Liver (tissue), 8 donors: ENCODE measurements at regions not wholly inside any gene's neighbourhood (a gene's known extent, or its start where the extent isn't known, plus 50 kb on each side); places are given as distances from the start of the nearest gene placed in this dataset.

ENCODE experiments used
- DNase-seq: peaks from one replicate; pipeline ENCODE4 v3.0.0-alpha.2; 2017; ENCODE audit warnings: low spot score
- H3K27ac ChIP-seq, 2 donors: one replicate each; pipeline ENCODE4 v1.7.0; 2013; ENCODE audit warnings: inconsistent platforms in 2 of 2, low read length in 2 of 2, control low read depth in 1 of 2, low read depth in 1 of 2, mild to moderate bottlenecking in 1 of 2
- H3K27me3 ChIP-seq, 4 donors: one replicate each; pipeline versions ENCODE4 v1.6.1 to v1.7.0; 2013; ENCODE audit warnings: low read length in 3 of 4, inconsistent platforms in 1 of 4, mild to moderate bottlenecking in 1 of 4, moderate library complexity in 1 of 4; ENCODE audit not compliant: control insufficient read depth in 4 of 4, insufficient read depth in 4 of 4
- H3K36me3 ChIP-seq, 4 donors: one replicate each; pipeline versions ENCODE4 v1.6.1 to v1.7.0; 2013; ENCODE audit warnings: low read length in 3 of 4, mild to moderate bottlenecking in 3 of 4, low read depth in 1 of 4, moderate library complexity in 1 of 4; ENCODE audit not compliant: control insufficient read depth in 4 of 4, insufficient read depth in 3 of 4
- H3K4me1 ChIP-seq, 4 donors: one replicate each; pipeline versions ENCODE4 v1.6.1 to v1.7.0; 2013; ENCODE audit warnings: low read length in 3 of 4, mild to moderate bottlenecking in 3 of 4, moderate library complexity in 1 of 4; ENCODE audit not compliant: control insufficient read depth in 4 of 4, insufficient read depth in 4 of 4
- H3K4me3 ChIP-seq, 3 donors: one replicate each; pipeline versions ENCODE4 v1.6.1 to v1.7.0; 2013; ENCODE audit warnings: low read length in 3 of 3, control low read depth in 1 of 3, low read depth in 1 of 3, mild to moderate bottlenecking in 1 of 3
- H3K9ac ChIP-seq, 2 donors: one replicate each; pipeline ENCODE4 v1.7.0; 2013; ENCODE audit warnings: low read length in 2 of 2, mild to moderate bottlenecking in 2 of 2, moderate library complexity in 2 of 2, control low read depth in 1 of 2, low read depth in 1 of 2
- H3K9me3 ChIP-seq, 4 donors: one replicate each; pipeline versions ENCODE4 v1.6.1 to v1.7.0; 2013; ENCODE audit warnings: low read length in 3 of 4; ENCODE audit not compliant: control insufficient read depth in 4 of 4
- CTCF ChIP-seq: fragments of 150-350 bp; IDR thresholded peaks from 2 replicates; pipeline ENCODE4 v1.5.1; 2017; ENCODE audit warnings: improper control_type of control experiment, low read depth, low read length; ENCODE audit not compliant: missing input control
- EGR1 ChIP-seq, 2 donors: IDR thresholded peaks; 2 replicates each; pipeline ENCODE4 v1.6.1; 2016 to 2018; ENCODE audit warnings: antibody characterized with exemption in 2 of 2, low read depth in 2 of 2
- FOXA1 ChIP-seq: IDR thresholded peaks from 2 replicates; pipeline ENCODE4 v1.6.1; 2016; ENCODE audit warnings: antibody characterized with exemption
- FOXA2 ChIP-seq: IDR thresholded peaks from 2 replicates; pipeline ENCODE4 v1.6.1; 2016; ENCODE audit warnings: antibody characterized with exemption
- GABPA ChIP-seq, 2 donors: IDR thresholded peaks in 1 of 2; conservative IDR thresholded peaks in 1 of 2; 2 replicates each; pipeline ENCODE4 v1.6.1; 2016; ENCODE audit warnings: antibody characterized with exemption in 2 of 2, mild to moderate bottlenecking in 1 of 2, moderate library complexity in 1 of 2
- HNF4A ChIP-seq, 2 donors: conservative IDR thresholded peaks; 2 replicates each; pipeline ENCODE4 v1.6.1; 2016; ENCODE audit warnings: antibody characterized with exemption in 2 of 2, mild to moderate bottlenecking in 2 of 2
- HNF4G ChIP-seq: IDR thresholded peaks from 2 replicates; pipeline ENCODE4 v1.6.1; 2016; ENCODE audit warnings: antibody characterized with exemption
- JUND ChIP-seq, 2 donors: IDR thresholded peaks; 2 replicates each; pipeline ENCODE4 v1.6.1; 2016; ENCODE audit warnings: antibody characterized with exemption in 2 of 2
- NR2F2 ChIP-seq: IDR thresholded peaks from 2 replicates; pipeline ENCODE4 v1.6.1; 2016; ENCODE audit warnings: antibody characterized with exemption
- RAD21 ChIP-seq, 2 donors: IDR thresholded peaks; 2 replicates each; pipeline ENCODE4 v1.6.1; 2016; ENCODE audit warnings: antibody characterized with exemption in 2 of 2, mild to moderate bottlenecking in 2 of 2
- RXRA ChIP-seq, 2 donors: IDR thresholded peaks; 2 replicates each; pipeline ENCODE4 v1.6.1; 2017 to 2018; ENCODE audit warnings: antibody characterized with exemption in 2 of 2, mild to moderate bottlenecking in 1 of 2
- SP1 ChIP-seq: IDR thresholded peaks from 2 replicates; pipeline ENCODE4 v1.6.1; 2018; ENCODE audit warnings: antibody characterized with exemption, mild to moderate bottlenecking
- TAF1 ChIP-seq: conservative IDR thresholded peaks from 2 replicates; pipeline ENCODE4 v1.6.1; 2016; ENCODE audit warnings: antibody characterized with exemption, mild to moderate bottlenecking
- YY1 ChIP-seq: IDR thresholded peaks from 2 replicates; pipeline ENCODE4 v1.6.1; 2016; ENCODE audit warnings: antibody characterized with exemption, mild to moderate bottlenecking
- ZBTB33 ChIP-seq: IDR thresholded peaks from 2 replicates; pipeline ENCODE4 v1.6.1; 2016; ENCODE audit warnings: antibody characterized with exemption
- WGBS: extraction: QIAGEN DNeasy Blood & Tissue Kit; methylation state at CpG from one replicate; pipeline ENCODE4 v1.1.7; 2013; 5-methylcytosine and 5-hydroxymethylcytosine counted together
- TF ChIP-seq, protein P1 (sequence below): IDR thresholded peaks from 2 replicates; pipeline ENCODE4 v1.6.1; 2016; ENCODE audit warnings: antibody characterized with exemption
- TF ChIP-seq, protein P2 (sequence below): IDR thresholded peaks from 2 replicates; pipeline ENCODE4 v1.6.1; 2016; ENCODE audit warnings: antibody characterized with exemption
- TF ChIP-seq, protein P3 (sequence below): IDR thresholded peaks from 2 replicates; pipeline ENCODE4 v1.6.1; 2016; ENCODE audit warnings: antibody characterized with exemption, mild to moderate bottlenecking
- donor health status: healthy.
- donor health status: healthy.
- donor health status: healthy.
- donor health status: healthy.
- donor health status: healthy.

- no peak overlapping the region for H3K9ac ChIP-seq
- 74% methylated on average over 3 of the region's 3 CpGs for WGBS
- H3K36me3 ChIP-seq: no peaks in the 10 kb centered on the region
- H3K4me3 ChIP-seq: no peak overlapping the region
- no peak for DNase-seq
- peaks cover 0 to 10% (median 5%) of the 10 kb centered on the region in 4 donors for H3K4me1 ChIP-seq
- H3K9me3 ChIP-seq: no peaks in the 10 kb centered on the region
- TF ChIP-seq TAF1: no peak
- TF ChIP-seq HNF4A (conservative IDR thresholded peaks at IDR 0.05): no peak
- no peak for TF ChIP-seq EGR1 (IDR thresholded peaks at IDR 0.05; ENCODE audit: low read depth in 2 of 2)
- no peak for TF ChIP-seq FOXA1
- no peak for TF ChIP-seq GABPA (IDR thresholded peaks at IDR 0.05 in 1 of 2, conservative IDR thresholded peaks at IDR 0.05 in 1 of 2)
- TF ChIP-seq ZBTB33: no peak
- TF ChIP-seq, protein P1, sequence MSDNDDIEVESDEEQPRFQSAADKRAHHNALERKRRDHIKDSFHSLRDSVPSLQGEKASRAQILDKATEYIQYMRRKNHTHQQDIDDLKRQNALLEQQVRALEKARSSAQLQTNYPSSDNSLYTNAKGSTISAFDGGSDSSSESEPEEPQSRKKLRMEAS: no peak
- no peak for TF ChIP-seq RAD21 (IDR thresholded peaks at IDR 0.05)
- TF ChIP-seq, protein P2, sequence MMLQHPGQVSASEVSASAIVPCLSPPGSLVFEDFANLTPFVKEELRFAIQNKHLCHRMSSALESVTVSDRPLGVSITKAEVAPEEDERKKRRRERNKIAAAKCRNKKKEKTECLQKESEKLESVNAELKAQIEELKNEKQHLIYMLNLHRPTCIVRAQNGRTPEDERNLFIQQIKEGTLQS: no peak
- TF ChIP-seq SP1: no peak
- no peak for TF ChIP-seq YY1
- TF ChIP-seq CTCF: no peak
- TF ChIP-seq FOXA2: no peak
- TF ChIP-seq HNF4G: no peak
- TF ChIP-seq, protein P3, sequence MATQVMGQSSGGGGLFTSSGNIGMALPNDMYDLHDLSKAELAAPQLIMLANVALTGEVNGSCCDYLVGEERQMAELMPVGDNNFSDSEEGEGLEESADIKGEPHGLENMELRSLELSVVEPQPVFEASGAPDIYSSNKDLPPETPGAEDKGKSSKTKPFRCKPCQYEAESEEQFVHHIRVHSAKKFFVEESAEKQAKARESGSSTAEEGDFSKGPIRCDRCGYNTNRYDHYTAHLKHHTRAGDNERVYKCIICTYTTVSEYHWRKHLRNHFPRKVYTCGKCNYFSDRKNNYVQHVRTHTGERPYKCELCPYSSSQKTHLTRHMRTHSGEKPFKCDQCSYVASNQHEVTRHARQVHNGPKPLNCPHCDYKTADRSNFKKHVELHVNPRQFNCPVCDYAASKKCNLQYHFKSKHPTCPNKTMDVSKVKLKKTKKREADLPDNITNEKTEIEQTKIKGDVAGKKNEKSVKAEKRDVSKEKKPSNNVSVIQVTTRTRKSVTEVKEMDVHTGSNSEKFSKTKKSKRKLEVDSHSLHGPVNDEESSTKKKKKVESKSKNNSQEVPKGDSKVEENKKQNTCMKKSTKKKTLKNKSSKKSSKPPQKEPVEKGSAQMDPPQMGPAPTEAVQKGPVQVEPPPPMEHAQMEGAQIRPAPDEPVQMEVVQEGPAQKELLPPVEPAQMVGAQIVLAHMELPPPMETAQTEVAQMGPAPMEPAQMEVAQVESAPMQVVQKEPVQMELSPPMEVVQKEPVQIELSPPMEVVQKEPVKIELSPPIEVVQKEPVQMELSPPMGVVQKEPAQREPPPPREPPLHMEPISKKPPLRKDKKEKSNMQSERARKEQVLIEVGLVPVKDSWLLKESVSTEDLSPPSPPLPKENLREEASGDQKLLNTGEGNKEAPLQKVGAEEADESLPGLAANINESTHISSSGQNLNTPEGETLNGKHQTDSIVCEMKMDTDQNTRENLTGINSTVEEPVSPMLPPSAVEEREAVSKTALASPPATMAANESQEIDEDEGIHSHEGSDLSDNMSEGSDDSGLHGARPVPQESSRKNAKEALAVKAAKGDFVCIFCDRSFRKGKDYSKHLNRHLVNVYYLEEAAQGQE: no peak
- no peak for TF ChIP-seq JUND (IDR thresholded peaks at IDR 0.05)
- no peak for TF ChIP-seq RXRA (IDR thresholded peaks at IDR 0.05)
- no peak for TF ChIP-seq NR2F2
- no peak overlapping the region for H3K27ac ChIP-seq
- H3K27me3 ChIP-seq: no peaks in the 10 kb centered on the region
Measured at GRCh38 chr2:220282236-220282635, 654.8 kb downstream of the SLC4A3 start.
